Neural progenitor cell (in vitro differentiated cells): ENCODE measurements at regions not wholly inside any gene's neighbourhood (a gene's known extent, or its start where the extent isn't known, plus 50 kb on each side); places are given as distances from the start of the nearest gene placed in this dataset.

Source experiments
- EZH2 ChIP-seq: fragments of 200-600 bp; sonication (generic); IDR thresholded peaks from 2 replicates; pipeline ENCODE4 v1.6.1; 2017; ENCODE audit warnings: antibody characterized with exemption, mild to moderate bottlenecking, moderate library complexity
- TF ChIP-seq, protein P1 (sequence below): fragments of 200-600 bp; sonication (generic); IDR thresholded peaks from 2 replicates; pipeline ENCODE4 v1.5.1; 2017; ENCODE audit warnings: antibody characterized with exemption, mild to moderate bottlenecking

DNA sequence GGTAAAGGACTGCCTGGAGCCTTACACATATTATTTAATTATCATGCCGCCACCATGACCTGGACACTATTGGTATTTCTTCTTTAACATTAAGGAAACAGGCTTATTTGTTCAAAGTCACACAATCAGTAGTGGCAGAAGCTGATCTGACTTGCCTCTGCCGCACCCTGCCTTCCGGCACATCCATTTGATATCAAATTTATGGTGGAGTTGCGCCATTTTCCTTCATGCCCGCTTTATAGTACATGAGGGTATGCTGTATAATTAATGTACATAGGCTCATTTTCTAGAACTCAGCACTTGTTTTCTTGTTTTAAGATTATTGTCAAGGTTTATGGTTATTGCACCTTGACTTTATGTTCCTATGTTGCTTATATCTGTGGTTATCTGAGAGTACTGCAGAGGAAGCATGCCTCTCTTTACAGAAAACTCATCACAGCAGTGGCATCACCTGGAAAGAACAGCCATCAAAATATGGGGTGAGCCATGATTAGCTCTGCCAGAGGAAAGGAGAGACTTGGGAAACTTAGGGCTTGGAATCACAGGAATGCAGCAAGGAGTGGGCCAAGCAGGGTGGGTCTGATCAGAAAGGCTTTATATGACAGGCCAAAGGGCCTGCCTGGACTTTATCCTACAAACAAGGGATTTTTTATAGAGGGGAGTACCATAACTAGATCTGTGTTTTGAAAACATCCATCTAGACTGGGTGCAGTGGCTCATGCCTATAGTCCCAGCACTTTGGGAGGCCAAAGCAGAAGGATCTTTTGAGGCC is 72.2 kb upstream of the GJB5 start:
- TF ChIP-seq, protein P1, sequence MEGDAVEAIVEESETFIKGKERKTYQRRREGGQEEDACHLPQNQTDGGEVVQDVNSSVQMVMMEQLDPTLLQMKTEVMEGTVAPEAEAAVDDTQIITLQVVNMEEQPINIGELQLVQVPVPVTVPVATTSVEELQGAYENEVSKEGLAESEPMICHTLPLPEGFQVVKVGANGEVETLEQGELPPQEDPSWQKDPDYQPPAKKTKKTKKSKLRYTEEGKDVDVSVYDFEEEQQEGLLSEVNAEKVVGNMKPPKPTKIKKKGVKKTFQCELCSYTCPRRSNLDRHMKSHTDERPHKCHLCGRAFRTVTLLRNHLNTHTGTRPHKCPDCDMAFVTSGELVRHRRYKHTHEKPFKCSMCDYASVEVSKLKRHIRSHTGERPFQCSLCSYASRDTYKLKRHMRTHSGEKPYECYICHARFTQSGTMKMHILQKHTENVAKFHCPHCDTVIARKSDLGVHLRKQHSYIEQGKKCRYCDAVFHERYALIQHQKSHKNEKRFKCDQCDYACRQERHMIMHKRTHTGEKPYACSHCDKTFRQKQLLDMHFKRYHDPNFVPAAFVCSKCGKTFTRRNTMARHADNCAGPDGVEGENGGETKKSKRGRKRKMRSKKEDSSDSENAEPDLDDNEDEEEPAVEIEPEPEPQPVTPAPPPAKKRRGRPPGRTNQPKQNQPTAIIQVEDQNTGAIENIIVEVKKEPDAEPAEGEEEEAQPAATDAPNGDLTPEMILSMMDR, result no peak
- TF ChIP-seq EZH2, result no peak
